ENCODE measurements at regions not wholly inside any gene's neighbourhood (a gene's known extent, or its start where the extent isn't known, plus 50 kb on each side); places are given as distances from the start of the nearest gene placed in this dataset.

DNA sequence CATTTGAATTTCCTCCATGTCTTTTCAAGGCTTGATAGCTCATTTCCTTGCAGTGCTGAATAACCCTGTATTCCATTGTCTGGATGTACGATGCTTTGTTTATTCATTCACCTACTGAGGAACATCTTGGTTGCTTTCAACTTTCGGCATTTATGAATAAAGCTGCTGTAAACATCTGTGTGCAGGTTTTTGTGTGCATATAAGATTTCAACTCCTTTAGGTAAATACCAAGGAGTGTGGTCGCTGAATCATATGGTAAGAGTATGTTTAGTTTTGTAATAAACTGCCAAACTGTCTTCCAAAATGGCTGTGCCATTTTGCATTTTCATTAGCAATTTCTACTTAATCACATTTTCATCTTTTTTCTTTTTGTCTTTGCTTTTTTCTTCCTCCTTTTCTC, 327.7 kb upstream of the TBX3 start:
- Histone ChIP-seq H3K27me3 (ENCODE audit: control insufficient read depth, insufficient read depth, low read length) (no peaks in the 10 kb centered on the region), H3K36me3 (ENCODE audit: control insufficient read depth, insufficient read depth, low read length) (no peaks in the 10 kb centered on the region), H3K4me3 (ENCODE audit: low read depth, low read length) (no peak overlapping the region)
- DNase-seq (ENCODE audit: low read depth), result no peak
- TF ChIP-seq CTCF (IDR thresholded peaks at IDR 0.05; ENCODE audit: insufficient read depth, low read length, poor library complexity, severe bottlenecking), result no peak

DNA sequence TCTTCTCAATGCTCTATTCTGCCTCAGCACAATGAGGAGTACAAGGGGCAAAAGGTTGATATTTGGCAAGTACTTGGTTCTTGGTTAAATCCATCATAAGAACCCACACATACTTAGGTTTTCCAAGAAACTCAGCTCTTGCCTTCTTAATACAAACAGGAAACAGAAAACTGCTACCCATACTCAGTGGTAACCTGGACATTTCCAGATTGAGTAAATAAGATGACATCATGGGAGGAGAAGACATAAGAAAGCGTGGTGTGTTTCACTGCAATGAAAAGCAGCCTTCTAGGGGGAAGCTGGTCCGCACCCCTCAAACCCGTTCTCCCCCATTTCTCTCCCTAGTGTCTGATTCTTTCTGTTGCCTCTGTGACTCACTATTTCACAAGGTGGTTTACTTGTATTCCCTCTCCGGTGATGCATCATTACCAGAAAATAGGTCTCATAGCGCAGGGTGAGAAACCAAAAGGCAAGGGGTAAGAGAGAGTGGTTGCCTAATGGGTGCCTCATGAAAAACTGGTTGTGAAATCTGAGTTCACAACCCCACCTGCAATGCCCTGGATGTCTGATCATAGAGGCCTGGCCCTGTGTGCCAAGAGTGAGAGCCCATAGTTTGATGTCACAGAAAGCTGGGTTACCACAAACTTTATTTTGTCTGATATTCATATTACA, 326.5 kb upstream of the TBX3 start:
- Histone ChIP-seq H3K27me3 (ENCODE audit: control insufficient read depth, insufficient read depth, low read length) (no peaks in the 10 kb centered on the region), H3K36me3 (ENCODE audit: control insufficient read depth, insufficient read depth, low read length) (no peaks in the 10 kb centered on the region), H3K4me3 (ENCODE audit: low read depth, low read length) (no peak overlapping the region)
- no peak for TF ChIP-seq CTCF (IDR thresholded peaks at IDR 0.05; ENCODE audit: insufficient read depth, low read length, poor library complexity, severe bottlenecking)
- DNase-seq (ENCODE audit: low read depth), result no peak

- Histone ChIP-seq H3K36me3 (ENCODE audit: control insufficient read depth, insufficient read depth, low read length) (no peaks in the 10 kb centered on the region), H3K4me3 (ENCODE audit: low read depth, low read length) (no peak overlapping the region), H3K27me3 (ENCODE audit: control insufficient read depth, insufficient read depth, low read length) (no peaks in the 10 kb centered on the region)
- no peak for DNase-seq (ENCODE audit: low read depth)
- TF ChIP-seq CTCF (IDR thresholded peaks at IDR 0.05; ENCODE audit: insufficient read depth, low read length, poor library complexity, severe bottlenecking), result no peak
These were observed 325.0 kb upstream of the TBX3 start for GRCh38 chr12:115008929-115009328.

- no peak for DNase-seq (ENCODE audit: low read depth)
- Histone ChIP-seq H3K4me3 (ENCODE audit: low read depth, low read length) (no peak overlapping the region), H3K27me3 (ENCODE audit: control insufficient read depth, insufficient read depth, low read length) (no peaks in the 10 kb centered on the region), H3K36me3 (ENCODE audit: control insufficient read depth, insufficient read depth, low read length) (no peaks in the 10 kb centered on the region)
- no peak for TF ChIP-seq CTCF (IDR thresholded peaks at IDR 0.05; ENCODE audit: insufficient read depth, low read length, poor library complexity, severe bottlenecking)
These were observed 320.6 kb upstream of the TBX3 start for GRCh38 chr12:115004470-115005146.

GRCh38 chr12:115002434-115002833, 318.5 kb upstream of the TBX3 start:
- DNase-seq (ENCODE audit: low read depth), result no peak

More at GRCh38 chr12:115002434-115002833, 318.5 kb upstream of the TBX3 start:
- Histone ChIP-seq H3K4me3 (ENCODE audit: low read depth, low read length) (no peak overlapping the region), H3K36me3 (ENCODE audit: control insufficient read depth, insufficient read depth, low read length) (no peaks in the 10 kb centered on the region), H3K27me3 (ENCODE audit: control insufficient read depth, insufficient read depth, low read length) (no peaks in the 10 kb centered on the region)
- no peak for TF ChIP-seq CTCF (IDR thresholded peaks at IDR 0.05; ENCODE audit: insufficient read depth, low read length, poor library complexity, severe bottlenecking)

All from kidney epithelial cell (primary cell).